Suprapubic skin (tissue), 4 donors: ENCODE measurements at regions not wholly inside any gene's neighbourhood (a gene's known extent, or its start where the extent isn't known, plus 50 kb on each side); places are given as distances from the start of the nearest gene placed in this dataset.

Experiments used
- DNase-seq, 2 donors: peaks; one replicate each; pipeline ENCODE4 v3.0.0-alpha.2; 2019; ENCODE audit warnings: low spot score in 2 of 2
- H3K27ac ChIP-seq: fragments of 200-600 bp; sonication (generic); one replicate; pipeline ENCODE4 v1.5.1; 2019
- H3K27me3 ChIP-seq: fragments of 200-600 bp; sonication (generic); one replicate; pipeline ENCODE4 v1.5.1; 2019
- H3K36me3 ChIP-seq: fragments of 200-600 bp; sonication (generic); one replicate; pipeline ENCODE4 v1.5.1; 2019
- H3K4me1 ChIP-seq: fragments of 200-600 bp; sonication (generic); one replicate; pipeline ENCODE4 v1.5.1; 2019
- H3K4me3 ChIP-seq: fragments of 200-600 bp; sonication (generic); one replicate; pipeline ENCODE4 v1.5.1; 2019; ENCODE audit warnings: mild to moderate bottlenecking
- H3K9me3 ChIP-seq: fragments of 200-600 bp; sonication (generic); one replicate; pipeline ENCODE4 v1.5.1; 2019
- CTCF ChIP-seq, 2 donors: fragments of 200-600 bp in 1 of 2; fragments of 450-650 bp in 1 of 2; sonication (generic) in 1 of 2; IDR thresholded peaks; one replicate each; pipeline ENCODE4 v1.5.1; 2016 to 2019; ENCODE audit warnings: antibody characterized with exemption in 2 of 2, mild to moderate bottlenecking in 1 of 2, moderate library complexity in 1 of 2
- EP300 ChIP-seq: sonication (generic); formaldehyde crosslinking; IDR thresholded peaks from one replicate; pipeline ENCODE4 v1.6.1; 2017; ENCODE audit warnings: antibody characterized with exemption
- POLR2A ChIP-seq, 2 donors: fragments of 450-650 bp; IDR thresholded peaks; one replicate each; pipeline ENCODE4 v1.6.1; 2017; ENCODE audit warnings: antibody characterized with exemption in 2 of 2, mild to moderate bottlenecking in 2 of 2, moderate library complexity in 2 of 2
- POLR2AphosphoS5 ChIP-seq, 3 donors: sonication (generic); formaldehyde crosslinking; IDR thresholded peaks; one replicate each; pipeline ENCODE4 v1.6.1; 2017; ENCODE audit warnings: antibody characterized with exemption in 3 of 3
- WGBS: methylation state at CpG from one replicate; pipeline ENCODE4 v1.1.5; 2018; 5-methylcytosine and 5-hydroxymethylcytosine counted together

DNA sequence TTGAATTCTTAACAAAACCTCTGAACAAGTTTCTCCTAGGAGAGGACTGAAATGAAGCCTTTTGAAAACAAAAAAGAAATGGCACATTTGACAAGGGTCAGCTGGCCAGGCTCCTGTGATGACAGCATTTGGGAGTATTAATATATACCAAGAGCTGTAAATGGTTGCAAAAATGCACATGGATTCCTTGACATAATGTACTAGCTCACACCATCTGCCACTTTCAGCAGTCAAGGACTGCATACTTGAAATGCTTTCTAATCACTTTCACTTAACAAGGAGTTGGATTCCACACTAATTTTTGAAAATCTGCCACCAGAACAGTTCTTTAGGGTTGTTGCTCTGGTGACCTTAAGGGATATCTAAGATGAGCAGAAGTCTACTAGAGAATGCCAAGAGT is 236.7 kb upstream of the TOX3 start:
- Histone ChIP-seq H3K27me3 (no peaks in the 10 kb centered on the region), H3K4me1 (no peaks in the 10 kb centered on the region), H3K4me3 (no peak overlapping the region), H3K9me3 (no peaks in the 10 kb centered on the region), H3K36me3 (no peaks in the 10 kb centered on the region), H3K27ac (no peak overlapping the region)
- TF ChIP-seq POLR2A (IDR thresholded peaks at IDR 0.05) (no peak), CTCF (IDR thresholded peaks at IDR 0.05) (no peak), EP300 (no peak), POLR2AphosphoS5 (IDR thresholded peaks at IDR 0.05) (no peak)
- no peak for DNase-seq

DNA sequence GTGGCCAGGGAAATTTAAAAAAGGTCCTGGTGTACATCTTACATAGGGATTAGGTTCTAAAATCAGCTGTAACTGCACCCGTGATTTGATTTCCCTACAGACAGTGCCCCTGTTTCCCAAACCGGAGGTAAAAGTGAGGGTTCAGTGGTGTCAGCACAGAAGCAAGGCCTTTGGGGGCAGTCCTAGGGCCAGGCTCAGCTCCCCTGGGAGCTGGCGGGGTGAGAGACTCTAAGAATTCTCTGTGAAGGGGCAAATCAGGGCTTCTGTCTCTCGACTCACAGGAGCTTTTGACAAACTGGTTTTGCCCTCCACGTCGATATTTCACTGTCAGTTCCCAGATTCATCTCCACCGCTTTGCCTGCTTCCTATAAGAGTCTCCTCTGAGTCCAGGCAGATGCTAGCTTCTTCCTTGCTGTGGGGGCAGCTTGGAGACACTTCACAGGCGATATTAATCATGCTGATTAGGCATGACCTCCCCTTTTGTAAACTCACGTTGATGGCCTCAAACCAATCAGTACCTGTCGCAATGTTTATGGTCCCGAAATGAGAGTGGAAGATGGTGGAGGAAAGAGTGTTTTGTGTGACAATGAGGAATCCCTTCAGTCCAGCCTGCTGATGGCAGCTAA is 234.2 kb upstream of the TOX3 start:
- Histone ChIP-seq H3K4me3 (no peak overlapping the region), H3K9me3 (no peaks in the 10 kb centered on the region), H3K36me3 (no peaks in the 10 kb centered on the region), H3K4me1 (no peaks in the 10 kb centered on the region), H3K27me3 (no peaks in the 10 kb centered on the region), H3K27ac (no peak overlapping the region)
- no peak for DNase-seq
- WGBS: 73% methylated on average over 11 of the region's 11 CpGs
- TF ChIP-seq EP300: no peak
- TF ChIP-seq POLR2A (IDR thresholded peaks at IDR 0.05): no peak
- TF ChIP-seq POLR2AphosphoS5 (IDR thresholded peaks at IDR 0.05): no peak
- no peak for TF ChIP-seq CTCF (IDR thresholded peaks at IDR 0.05)

GRCh38 chr16:52773026-52773425 is 226.1 kb upstream of the TOX3 start:
- H3K4me1 ChIP-seq: no peaks in the 10 kb centered on the region
- WGBS: 88% methylated on average over 1 of the region's 1 CpG
- no peaks in the 10 kb centered on the region for H3K36me3 ChIP-seq
- H3K9me3 ChIP-seq: no peaks in the 10 kb centered on the region
- no peak overlapping the region for H3K4me3 ChIP-seq
- no peak for TF ChIP-seq CTCF (IDR thresholded peaks at IDR 0.05)
- no peak for TF ChIP-seq POLR2A (IDR thresholded peaks at IDR 0.05)
- TF ChIP-seq POLR2AphosphoS5 (IDR thresholded peaks at IDR 0.05): no peak
- TF ChIP-seq EP300: no peak
- no peak for DNase-seq
- no peaks in the 10 kb centered on the region for H3K27me3 ChIP-seq
- H3K27ac ChIP-seq: no peak overlapping the region

DNA sequence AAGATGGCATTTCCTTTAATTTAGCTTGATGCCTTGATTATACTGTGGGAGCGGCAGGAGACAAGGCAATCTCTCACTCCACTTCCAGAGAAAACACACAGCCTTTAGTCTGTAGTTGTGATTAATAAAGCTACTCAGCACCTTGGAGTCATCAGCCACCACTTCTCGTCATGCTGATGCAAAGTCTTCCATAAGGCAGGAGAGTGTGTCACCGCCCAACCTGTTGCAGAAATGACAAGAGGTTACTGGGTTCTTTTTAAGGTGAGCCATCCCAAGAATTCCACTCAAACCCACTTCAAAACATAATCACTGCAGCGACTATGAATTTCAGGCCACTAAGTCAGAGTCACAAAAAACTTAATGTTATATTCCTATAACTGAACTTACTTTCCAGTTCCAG is 223.9 kb upstream of the TOX3 start:
- no peak overlapping the region for H3K4me3 ChIP-seq
- H3K9me3 ChIP-seq: no peaks in the 10 kb centered on the region
- WGBS: 93% methylated on average over 4 of the region's 4 CpGs
- no peak for TF ChIP-seq POLR2AphosphoS5 (IDR thresholded peaks at IDR 0.05)
- TF ChIP-seq POLR2A (IDR thresholded peaks at IDR 0.05): no peak
- TF ChIP-seq EP300: no peak
- no peak for TF ChIP-seq CTCF (IDR thresholded peaks at IDR 0.05)
- H3K27ac ChIP-seq: no peak overlapping the region
- no peaks in the 10 kb centered on the region for H3K4me1 ChIP-seq
- no peak for DNase-seq
- H3K36me3 ChIP-seq: no peaks in the 10 kb centered on the region
- no peaks in the 10 kb centered on the region for H3K27me3 ChIP-seq

DNA sequence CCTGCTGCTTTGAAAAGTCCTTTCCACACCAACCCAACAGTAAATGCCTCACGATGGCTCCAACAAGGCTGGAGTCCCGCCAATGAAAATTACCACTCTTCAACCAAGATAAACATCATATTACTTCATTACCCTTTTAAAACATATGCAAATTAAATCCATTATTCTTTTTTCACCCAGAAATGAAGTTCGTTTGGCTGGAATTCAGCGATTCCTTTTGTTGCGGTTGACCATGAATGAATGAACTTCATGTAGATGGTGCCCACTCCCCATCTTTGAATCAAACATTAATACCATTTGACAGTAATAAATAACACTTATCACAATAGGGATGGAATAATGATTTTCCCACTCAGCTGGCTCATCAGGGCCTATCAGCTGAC is 211.5 kb upstream of the TOX3 start:
- TF ChIP-seq POLR2A (IDR thresholded peaks at IDR 0.05) (no peak), POLR2AphosphoS5 (IDR thresholded peaks at IDR 0.05) (no peak), EP300 (no peak), CTCF (IDR thresholded peaks at IDR 0.05) (no peak)

More for the DNA sequence above, 211.5 kb upstream of the TOX3 start:
- Histone ChIP-seq H3K36me3 (no peaks in the 10 kb centered on the region), H3K4me1 (no peaks in the 10 kb centered on the region), H3K27me3 (no peaks in the 10 kb centered on the region), H3K4me3 (no peak overlapping the region), H3K27ac (no peak overlapping the region), H3K9me3 (no peaks in the 10 kb centered on the region)
- WGBS: 90% methylated on average over 5 of the region's 5 CpGs
- DNase-seq: no peak
